ENCODE measurements at regions not wholly inside any gene's neighbourhood (a gene's known extent, or its start where the extent isn't known, plus 50 kb on each side); places are given as distances from the start of the nearest gene placed in this dataset.

DNA sequence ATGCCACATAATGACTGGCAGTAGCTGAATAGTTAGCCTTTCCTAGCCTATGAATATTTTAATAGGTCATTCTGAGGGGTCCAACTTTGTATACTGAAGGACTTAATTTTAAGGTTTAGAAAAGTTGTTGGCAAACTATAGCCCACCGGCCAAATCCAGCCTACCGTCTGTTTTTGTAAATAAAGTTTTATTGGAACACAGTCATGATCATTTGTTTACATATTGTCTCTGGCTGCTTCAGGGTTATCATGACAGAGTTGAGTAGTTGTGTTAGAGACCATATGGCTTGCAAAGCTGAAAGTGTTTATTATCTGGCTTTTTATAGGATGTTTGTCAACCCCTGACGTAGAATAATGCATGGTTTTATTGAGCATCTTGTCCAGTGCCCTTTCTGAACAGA lies 73.4 kb downstream of the NTMT2 start:
- DNase-seq (ENCODE audit: low read depth in 2 of 2): no peak

DNA sequence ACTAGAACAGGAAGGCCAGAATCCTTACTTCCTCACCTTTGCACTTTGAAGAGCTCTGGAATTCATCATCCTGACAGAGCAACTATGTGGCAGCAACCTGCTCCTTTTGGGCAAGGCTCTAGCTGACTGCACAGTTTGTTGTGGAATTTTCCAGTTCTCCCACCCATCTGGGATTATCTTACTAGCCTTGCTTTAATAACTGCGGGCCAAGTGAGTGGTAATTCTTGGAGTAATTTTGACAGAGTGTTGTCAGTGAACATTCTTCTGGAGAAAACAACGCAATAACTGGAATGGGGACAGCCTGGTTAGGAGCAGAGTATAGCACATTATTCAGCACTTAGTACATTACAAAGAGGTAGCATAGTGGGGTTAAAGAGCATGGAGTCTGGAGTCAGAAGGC lies 75.3 kb downstream of the NTMT2 start:
- no peak for DNase-seq (ENCODE audit: low read depth in 2 of 2)

DNA sequence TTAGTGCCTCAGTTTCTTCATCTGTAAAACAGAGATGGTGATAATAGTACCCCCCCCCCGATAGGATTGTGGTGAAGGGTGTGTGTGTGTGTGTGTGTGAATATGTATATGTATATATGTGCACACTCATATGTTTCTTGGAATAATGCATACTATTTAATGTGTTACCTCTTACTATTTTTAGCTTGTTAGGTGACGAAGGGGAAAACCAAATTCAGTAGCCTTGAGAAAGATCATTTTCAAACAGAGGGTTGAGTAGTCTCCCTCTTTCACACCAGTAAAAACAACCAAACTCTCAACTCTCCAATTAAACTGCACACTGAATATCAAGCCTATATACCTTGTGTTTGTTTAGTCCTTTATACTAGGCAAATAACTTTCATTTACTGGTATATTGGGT lies 75.7 kb downstream of the NTMT2 start:
- DNase-seq (ENCODE audit: low read depth in 2 of 2): no peak

DNA sequence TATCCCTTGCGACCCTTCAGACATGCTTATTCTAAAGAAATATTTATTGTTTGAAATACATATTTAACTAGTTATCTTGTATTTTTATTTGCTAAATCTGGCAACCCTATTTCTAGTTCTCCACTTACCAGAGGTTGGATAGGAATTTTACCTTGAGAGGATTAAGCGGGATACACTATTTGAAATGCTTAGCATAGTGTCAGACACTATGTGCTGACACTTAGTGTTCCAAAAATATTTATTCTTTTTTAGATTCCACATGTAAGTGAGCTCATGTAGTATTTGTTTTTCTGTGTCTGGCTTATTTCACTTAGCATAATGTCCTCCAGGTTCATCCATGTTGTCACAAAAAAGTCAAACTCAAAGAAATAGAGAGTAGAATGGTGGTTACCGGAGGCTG lies 78.7 kb downstream of the NTMT2 start:
- DNase-seq (ENCODE audit: low read depth in 2 of 2): no peak

DNA sequence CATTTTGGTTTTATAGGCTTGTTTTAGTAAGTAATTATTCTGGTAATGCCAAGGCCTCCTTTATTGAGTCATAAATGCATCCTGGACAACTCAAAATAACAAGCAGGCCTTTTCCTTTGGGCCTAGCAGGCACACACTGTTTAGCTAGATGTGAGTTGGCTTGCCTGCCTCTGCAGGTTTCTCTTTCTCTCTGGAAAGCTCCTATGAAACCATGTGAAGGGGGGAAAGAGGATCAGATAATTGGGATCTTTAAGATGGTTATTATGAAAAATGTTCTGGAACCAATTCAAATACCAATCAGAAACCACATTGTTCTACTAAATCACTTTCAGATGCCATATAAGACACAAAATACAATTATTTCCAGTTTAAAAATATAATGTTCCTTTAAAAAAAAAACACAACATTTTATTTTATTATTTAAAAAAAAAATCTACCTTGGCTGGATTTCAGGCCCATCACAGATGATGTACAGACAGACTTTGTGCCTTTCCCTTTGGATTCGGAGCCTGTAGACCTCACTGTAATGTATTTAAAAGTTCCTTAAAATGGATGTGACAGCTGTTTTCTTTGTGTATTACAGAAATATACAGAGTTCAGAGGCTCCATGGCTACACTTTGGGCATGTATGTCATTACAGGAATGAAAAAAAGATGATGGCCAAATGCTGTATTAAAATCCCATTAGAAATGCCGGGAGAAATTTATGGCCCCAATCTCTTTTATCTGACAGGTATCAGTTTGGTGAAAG lies 80.2 kb downstream of the NTMT2 start:
- DNase-seq (ENCODE audit: low read depth in 2 of 2): no peak

DNA sequence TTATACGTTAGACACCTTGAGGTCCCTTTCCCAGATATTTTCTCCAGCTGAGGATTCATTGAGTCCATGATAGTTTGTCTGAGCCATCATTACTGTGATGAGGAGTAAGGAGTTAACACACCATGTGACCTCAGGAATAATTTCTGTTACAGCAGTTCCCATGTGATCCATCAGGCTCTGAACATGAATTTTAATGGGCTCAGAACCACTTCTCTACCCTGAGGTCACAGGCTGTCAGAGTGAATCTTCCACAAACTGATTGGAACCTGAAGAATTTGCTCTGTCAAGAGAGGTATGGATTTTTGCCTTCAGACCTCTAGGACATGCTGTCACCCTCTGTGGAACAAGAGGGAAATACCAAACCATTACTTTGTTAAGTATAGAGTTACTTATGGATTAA lies 81.0 kb downstream of the NTMT2 start:
- DNase-seq (ENCODE audit: low read depth in 2 of 2): no peak

DNA sequence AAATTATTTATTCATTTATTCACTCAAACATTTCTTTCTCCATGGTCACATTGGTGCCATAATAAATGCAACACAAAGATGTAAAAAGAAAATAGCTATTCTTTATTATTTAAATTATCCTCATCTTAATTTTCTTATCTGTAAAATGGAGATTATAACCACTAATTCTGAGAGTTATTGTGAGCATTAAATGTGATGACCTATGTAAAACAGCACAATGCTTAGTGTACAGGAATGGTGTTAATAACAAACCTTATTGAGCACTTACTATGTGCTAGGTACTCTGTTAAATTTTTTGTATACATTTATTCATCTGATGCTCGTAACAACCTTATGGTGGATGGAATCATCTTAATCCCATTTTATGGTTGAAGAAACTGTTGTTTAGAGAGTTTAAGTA lies 84.6 kb downstream of the NTMT2 start:
- no peak for DNase-seq (ENCODE audit: low read depth in 2 of 2)

DNA sequence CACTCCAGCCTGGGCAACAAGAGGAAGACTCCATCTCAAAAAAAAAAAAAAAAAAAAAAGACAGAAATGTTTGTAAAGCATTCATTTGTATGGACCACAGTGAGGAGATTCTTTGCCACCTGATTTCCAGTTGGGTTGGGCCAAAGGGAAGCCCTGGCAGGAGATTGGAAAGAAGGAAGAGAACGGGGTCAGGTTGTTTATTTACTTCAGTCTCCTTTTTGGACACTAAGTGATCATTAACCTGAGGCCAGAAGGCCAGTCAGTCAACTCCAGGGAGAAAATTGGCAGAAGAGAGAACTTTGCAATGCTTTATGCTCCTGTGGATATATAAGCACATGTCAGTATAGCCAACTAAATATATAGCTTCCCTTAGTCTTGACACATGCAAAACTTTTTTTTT lies 85.9 kb downstream of the NTMT2 start:
- no peak for DNase-seq (ENCODE audit: low read depth in 2 of 2)

DNA sequence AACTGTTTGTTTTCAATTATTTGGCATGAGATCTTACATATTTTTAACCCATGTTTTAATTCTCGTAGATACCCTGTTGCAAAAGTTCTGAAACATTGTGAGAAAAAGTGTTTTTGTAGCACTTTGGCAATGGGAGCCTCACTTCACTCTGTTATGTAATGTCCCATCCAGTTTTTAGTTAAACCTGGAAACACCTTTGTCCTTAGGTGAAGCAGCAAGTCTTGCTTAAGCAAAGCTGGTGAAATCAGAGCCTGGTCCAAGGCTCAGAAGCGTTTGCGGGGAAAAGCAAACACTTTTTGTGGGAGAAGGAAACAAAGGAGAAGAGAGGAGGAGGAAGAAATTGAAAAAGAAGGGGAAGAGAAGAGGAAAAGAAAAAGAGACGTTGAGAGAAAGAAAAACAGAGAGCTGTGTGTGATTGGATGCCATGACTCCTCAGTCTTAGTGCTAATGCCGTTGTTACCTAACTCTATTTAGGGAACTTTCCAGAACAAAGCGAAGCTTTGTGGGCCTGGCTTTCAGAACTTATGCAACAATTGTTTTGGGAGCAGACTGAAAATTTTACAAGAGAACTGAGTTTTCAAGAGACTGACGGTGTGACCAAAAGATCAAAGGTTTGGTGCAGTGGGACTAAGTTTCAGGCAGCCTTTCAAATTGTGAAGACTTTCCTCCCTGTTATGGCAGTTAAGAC lies 93.1 kb downstream of the NTMT2 start:
- DNase-seq (ENCODE audit: low read depth in 2 of 2): no peak

DNA sequence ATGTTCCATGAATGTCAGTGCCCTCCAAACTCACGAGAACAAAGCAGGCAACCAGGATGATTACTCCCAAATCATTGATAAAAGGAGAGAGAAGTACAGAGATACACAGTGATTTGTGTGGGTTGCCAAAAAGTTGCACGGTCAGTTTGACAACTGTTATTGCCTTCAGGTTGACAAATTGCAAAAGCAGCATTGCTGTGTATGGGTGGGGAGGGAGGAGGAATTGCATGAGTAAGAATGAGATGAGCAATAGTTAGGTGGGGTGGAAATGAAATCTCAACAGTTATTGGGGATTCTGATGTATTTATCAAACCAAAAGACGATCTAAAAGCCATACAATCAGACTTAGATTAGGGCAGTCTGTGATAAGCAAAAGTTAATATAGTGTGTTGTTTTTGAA lies 93.7 kb downstream of the NTMT2 start:
- no peak for DNase-seq (ENCODE audit: low read depth in 2 of 2)

DNA sequence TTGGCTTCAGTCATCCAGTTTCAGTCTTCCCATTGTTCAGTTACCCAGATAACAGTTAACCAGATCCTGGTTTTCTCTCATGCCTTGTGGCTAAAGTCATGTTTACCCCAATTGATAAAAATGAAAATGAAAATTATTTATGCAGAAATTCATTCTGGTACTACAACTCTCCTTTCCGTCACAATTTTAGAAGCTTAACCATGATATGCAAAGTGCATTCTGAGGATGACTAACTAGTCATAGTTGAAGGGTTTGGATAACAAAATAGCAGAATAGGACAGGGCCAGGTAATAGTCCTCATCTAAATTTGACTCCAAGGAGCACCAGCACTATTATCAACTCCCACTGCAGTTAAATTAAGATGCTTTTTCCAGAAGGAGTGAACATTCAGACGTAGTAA lies 94.7 kb downstream of the NTMT2 start:
- no peak for DNase-seq (ENCODE audit: low read depth in 2 of 2)

DNA sequence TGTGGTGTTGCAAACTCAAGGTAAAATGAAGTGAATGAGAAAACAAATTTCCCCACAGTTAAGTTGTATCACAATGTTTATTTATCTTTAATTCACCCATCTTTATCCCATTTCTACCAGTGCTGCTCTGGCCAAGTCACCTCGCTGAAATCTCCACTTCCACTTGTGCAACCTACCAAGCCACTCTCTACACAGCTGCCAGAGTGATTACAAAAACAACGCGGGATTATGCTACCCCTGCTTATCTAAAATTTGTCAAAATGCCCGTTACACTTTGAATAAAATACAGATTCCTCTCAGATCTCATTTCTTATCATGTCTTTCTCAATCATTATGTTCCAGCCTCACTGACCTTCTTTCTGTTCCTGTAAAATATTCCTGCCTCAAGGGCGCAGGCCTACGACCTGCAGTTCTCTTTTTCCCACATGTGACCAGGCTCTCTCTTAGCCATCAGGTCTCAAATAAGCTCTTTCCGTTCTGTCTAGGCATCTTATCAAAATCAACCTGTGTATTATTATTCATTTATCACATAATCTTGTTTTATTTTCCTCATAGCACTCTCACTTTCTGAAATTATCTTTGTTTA lies 95.6 kb downstream of the NTMT2 start:
- no peak for DNase-seq (ENCODE audit: low read depth in 2 of 2)

DNA sequence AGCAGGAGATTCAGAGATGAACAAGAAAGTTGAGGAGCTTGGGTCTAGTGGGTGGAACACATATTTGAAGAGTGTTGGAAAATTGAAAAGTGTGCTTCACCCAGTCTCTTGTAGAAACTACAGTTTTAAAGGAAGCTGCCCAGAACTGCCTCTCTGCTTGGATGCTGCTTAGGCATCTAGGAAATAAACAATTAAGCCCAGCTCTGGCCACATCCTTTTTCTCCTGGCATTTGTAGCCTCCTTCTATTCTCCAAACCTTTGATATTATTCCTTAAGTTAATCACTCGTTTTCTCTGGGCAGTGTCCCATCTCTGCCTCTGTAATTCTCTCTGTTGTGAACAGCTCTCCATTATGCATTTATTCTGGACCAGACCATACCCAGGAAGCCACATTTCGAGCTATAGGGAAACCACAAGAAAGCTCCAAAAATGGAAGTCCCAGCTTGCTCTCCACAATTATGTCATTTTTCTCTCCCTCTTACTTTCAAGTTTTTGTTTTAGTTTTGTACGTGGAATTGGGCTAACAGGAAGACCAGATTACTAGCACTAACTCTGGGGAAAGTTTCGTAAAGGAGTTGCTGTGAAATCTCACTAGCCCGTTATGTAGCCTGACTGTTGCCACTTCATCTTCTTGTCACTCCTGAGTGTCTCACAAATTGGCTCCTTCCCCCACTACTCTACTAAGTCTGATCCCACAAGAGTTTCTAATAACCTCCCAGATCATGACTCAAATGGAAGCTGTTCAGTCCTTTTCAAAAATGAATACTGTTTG lies 102.2 kb downstream of the NTMT2 start:
- DNase-seq (ENCODE audit: low read depth in 2 of 2): no peak

DNA sequence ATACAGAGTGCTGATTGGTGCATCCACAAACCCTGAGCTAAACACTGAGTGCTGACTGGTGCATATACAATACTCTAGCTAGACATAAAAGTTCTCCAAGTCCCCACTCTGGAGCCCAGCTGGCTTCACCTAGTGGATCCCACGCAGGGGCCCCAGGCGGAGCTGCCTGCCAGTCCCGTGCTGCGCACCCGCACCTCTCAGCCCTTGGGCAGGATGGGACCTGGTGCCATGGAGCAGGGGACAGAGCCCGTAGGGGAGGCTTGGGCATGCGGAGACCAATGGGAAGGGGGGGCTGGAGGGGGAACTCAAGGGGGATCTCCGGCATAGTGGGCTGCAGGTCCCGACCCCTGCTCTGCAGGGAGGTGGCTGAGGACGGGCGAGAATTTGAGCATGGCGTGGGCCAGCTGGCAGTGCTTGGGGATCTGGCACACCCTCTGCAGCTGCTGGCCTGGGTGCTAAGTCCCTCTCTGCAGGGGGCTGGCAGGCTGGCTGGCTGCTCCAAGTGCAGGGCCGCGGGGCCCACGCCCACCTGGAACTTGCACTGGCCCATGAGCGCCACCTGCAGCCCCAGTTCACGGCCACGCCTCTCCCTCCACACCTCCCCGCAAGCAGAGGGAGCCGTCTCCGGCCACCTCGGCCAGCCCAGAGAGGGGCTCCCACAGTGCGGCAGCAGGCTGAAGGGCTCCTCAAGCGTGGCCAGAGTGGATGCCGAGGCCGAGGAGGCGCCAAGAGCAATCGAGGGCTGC lies 104.9 kb downstream of the NTMT2 start:
- no peak for DNase-seq (ENCODE audit: low read depth in 2 of 2)

DNA sequence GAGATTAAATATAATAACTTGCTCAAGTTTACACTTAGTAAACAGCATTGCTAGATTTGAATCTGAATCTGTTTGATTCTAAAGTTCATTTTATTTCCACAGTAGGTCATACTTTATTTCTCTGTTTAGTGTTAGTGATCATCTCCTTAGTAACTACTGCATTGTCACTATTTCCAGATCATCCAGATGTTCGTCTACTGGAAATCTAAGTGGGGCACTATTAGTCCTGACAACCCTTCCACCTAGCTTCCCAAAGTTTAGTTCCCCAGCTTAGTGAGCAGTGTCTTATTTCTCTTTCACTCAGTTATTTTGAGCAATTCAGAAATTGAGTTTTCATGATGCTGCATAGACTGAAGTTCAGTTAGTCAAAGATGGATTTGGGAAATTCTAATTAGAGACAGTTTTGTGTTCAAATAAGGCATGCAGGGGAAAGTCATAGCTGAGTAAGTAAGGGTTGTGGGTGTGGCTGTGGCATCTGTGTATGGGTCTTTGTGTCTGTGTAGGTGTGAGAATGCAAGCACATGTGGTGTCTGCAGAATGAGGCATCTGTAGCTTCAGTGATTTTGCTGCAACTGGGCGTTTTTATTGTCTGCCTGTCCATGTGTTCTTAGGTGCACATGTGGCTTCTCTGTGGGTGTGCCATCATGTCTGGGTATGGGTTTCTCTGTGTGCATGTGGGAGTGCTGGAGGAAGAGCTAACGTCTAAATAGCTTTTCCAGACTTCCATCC lies 107.3 kb downstream of the NTMT2 start:
- DNase-seq (ENCODE audit: low read depth in 2 of 2): no peak

DNA sequence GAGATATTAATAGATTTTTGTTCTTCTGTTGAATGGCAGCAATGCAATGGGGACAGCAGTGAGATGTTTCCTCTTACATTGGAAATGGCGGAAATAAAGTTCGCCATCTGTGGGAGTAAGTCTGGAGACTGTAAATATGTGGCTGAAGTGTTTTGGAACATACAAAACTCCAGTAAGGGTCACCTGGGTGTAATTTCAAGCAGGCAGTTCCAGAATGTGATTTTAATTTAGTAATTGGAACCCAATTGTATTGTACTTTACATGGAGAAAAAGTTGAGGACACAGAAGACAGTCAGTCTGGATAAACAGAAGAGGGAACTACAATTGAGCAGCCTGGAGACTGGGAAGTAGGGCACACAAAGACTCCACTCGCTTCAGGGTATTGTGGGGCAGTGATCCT lies 108.6 kb downstream of the NTMT2 start:
- DNase-seq (ENCODE audit: low read depth in 2 of 2): no peak

DNA sequence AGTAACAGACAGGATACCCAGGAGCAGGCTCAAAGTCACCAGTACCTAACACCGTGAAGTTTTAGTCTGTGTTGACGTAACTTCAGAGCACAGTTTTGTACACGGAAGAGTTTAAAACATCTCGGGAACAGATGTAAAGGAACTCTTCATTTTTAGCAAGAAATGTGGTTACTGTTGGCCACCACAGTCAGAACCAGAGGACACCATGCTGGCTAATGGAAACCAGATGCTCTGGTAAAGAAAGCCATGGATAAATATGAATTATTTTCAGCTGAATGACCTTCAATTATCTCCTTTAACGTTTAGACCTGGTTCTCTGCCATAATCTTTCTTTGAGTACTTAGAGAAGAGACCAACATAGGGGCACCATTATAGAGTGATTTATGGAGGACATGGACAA lies 115.9 kb downstream of the NTMT2 start:
- no peak for DNase-seq (ENCODE audit: low read depth in 2 of 2)

DNA sequence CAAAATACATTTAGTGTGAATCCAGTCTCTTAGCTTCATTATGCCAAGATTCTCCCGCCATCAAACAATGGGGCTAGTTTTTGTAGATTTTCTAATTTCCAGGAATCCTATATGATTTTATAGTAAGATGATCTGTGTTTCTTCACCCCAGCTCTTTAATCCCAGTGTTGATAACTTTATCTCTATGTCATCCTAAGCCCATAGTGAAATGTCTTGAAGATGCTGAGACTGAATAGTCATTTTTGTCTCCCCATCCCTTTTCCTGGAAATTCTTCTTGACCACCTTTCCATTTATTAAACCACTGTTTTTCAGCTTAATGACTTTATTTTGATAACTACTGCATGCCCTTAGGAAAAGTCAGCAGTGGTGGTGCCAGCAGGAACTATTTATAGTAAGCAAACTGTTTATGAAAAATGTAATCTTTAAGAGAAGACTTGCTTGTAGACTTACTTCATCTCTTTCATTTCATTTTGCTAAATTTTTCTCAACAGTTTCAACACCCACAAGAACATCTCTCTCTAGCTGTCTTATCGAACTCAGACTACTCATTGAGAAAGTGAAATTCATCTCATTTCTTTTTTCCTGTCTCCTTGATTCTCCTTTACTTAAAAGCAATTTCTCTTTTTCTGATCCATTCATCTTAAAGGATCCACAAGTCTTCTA lies 116.6 kb downstream of the NTMT2 start:
- no peak for DNase-seq (ENCODE audit: low read depth in 2 of 2)

DNA sequence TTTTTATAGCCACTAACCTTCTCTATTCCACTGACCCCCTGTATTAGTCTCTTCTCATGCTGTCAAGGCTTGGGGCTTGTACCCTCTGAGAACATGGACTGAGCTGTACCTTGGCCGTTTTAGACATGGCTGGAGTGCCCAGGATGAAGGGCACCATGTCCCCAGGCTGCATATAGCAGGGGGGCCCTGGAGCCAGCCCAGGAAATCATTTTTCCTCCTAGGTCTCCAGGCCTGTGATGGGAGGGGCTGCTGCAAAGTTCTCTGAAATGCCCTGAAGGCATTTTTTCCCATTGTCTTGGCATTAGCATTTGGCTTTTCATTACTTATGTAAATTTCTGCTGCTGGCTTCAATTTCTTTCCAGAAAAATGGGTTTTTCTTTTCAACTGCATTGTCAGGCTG lies 119.5 kb downstream of the NTMT2 start:
- DNase-seq (ENCODE audit: low read depth in 2 of 2): no peak

DNA sequence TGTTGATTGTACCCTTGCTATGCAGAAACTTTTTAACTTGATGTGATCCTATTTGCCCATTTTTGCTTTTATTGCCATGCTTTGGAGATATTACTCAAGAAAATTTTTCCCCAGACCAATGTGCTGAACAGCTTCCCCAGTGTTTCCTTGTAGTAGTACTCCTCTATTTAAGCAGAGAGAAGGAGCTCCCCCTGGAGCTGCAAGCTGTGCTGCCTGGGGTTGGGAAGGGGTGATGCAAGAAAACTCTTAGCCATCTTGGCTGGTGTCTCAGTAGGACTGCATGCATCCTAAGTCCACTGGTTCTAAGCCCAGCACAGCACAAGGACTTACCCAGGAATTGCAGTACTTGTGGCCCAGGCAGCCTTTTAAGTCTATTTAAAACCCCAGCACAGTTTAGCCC lies 121.6 kb downstream of the NTMT2 start:
- DNase-seq (ENCODE audit: low read depth in 2 of 2): no peak

Measured in stimulated activated CD8-positive, alpha-beta memory T cell treated with anti-CD3 and anti-CD28 coated beads, Interleukin-2, amount 100 ng/mL, for 48 hours (primary cell).